Neural crest cell (in vitro differentiated cells): ENCODE measurements at regions not wholly inside any gene's neighbourhood (a gene's known extent, or its start where the extent isn't known, plus 50 kb on each side); places are given as distances from the start of the nearest gene placed in this dataset.

ENCODE experiments used
- DNase-seq: peaks from one replicate; pipeline ENCODE4 v3.0.0; 2021; ENCODE audit warnings: low read depth, mixed read lengths, low spot score
- H3K27ac Mint-ChIP-seq: one replicate; pipeline ENCODE4 v1.8.0; 2021; ENCODE audit warnings: mild to moderate bottlenecking, mixed read lengths; ENCODE audit not compliant: unreplicated experiment
- H3K27me3 Mint-ChIP-seq: 2 replicates; pipeline ENCODE4 v1.8.0; 2021; ENCODE audit warnings: low read depth, mild to moderate bottlenecking, mixed read lengths
- H3K36me3 Mint-ChIP-seq: 2 replicates; pipeline ENCODE4 v1.8.0; 2021; ENCODE audit warnings: low read depth, mild to moderate bottlenecking, mixed read lengths
- H3K4me1 Mint-ChIP-seq: 2 replicates; pipeline ENCODE4 v1.8.0; 2021; ENCODE audit warnings: mixed read lengths
- H3K4me3 Mint-ChIP-seq: one replicate; pipeline ENCODE4 v1.8.0; 2021; ENCODE audit warnings: mild to moderate bottlenecking, mixed read lengths
- H3K9me3 Mint-ChIP-seq: 2 replicates; pipeline ENCODE4 v1.8.0; 2021; ENCODE audit warnings: mixed read lengths
- CTCF ChIP-seq: fragments of 200-600 bp; sonication (generic); conservative IDR thresholded peaks from 2 replicates; pipeline ENCODE4 v1.5.0; 2021; ENCODE audit warnings: antibody characterized with exemption, mild to moderate bottlenecking

- Mint-ChIP-seq H3K27ac (no peak overlapping the region), H3K9me3 (peaks cover 2% of the 10 kb centered on the region), H3K4me1 (peaks cover 23% of the 10 kb centered on the region), H3K4me3 (no peak overlapping the region), H3K27me3 (no peaks in the 10 kb centered on the region), H3K36me3 (no peaks in the 10 kb centered on the region)
- no peak for DNase-seq
- no peak for TF ChIP-seq CTCF
These were observed 89.6 kb upstream of the ZNF516 start for GRCh38 chr18:76584414-76585310.

- Mint-ChIP-seq H3K4me1 (no peaks in the 10 kb centered on the region), H3K27me3 (no peaks in the 10 kb centered on the region), H3K27ac (no peak overlapping the region), H3K36me3 (no peaks in the 10 kb centered on the region), H3K4me3 (no peak overlapping the region), H3K9me3 (no peaks in the 10 kb centered on the region)
- DNase-seq = no peak
- TF ChIP-seq CTCF = no peak
These were observed 86.2 kb upstream of the ZNF516 start for GRCh38 chr18:76581261-76581660.

GRCh38 chr18:76580288-76580962 is 85.4 kb upstream of the ZNF516 start:
- H3K4me3 Mint-ChIP-seq = no peak overlapping the region
- H3K9me3 Mint-ChIP-seq = peaks cover 4% of the 10 kb centered on the region
- no peak for TF ChIP-seq CTCF
- H3K36me3 Mint-ChIP-seq = no peaks in the 10 kb centered on the region
- no peaks in the 10 kb centered on the region for H3K27me3 Mint-ChIP-seq
- H3K4me1 Mint-ChIP-seq = no peaks in the 10 kb centered on the region
- DNase-seq = no peak
- no peak overlapping the region for H3K27ac Mint-ChIP-seq

- Mint-ChIP-seq H3K27ac (no peak overlapping the region), H3K4me3 (no peak overlapping the region), H3K36me3 (no peaks in the 10 kb centered on the region), H3K9me3 (peaks cover 6% of the 10 kb centered on the region), H3K4me1 (no peaks in the 10 kb centered on the region), H3K27me3 (no peaks in the 10 kb centered on the region)
- no peak for DNase-seq
- TF ChIP-seq CTCF = no peak
These were observed 84.3 kb upstream of the ZNF516 start for GRCh38 chr18:76579301-76579695.

GRCh38 chr18:76578571-76579300 is 83.7 kb upstream of the ZNF516 start:
- no peaks in the 10 kb centered on the region for H3K36me3 Mint-ChIP-seq
- TF ChIP-seq CTCF = no peak
- DNase-seq = no peak
- no peaks in the 10 kb centered on the region for H3K27me3 Mint-ChIP-seq
- no peaks in the 10 kb centered on the region for H3K4me1 Mint-ChIP-seq
- H3K27ac Mint-ChIP-seq = no peak overlapping the region
- H3K9me3 Mint-ChIP-seq = peaks cover 6% of the 10 kb centered on the region
- H3K4me3 Mint-ChIP-seq = no peak overlapping the region
